NCI-H446 (cell line): ENCODE measurements at regions not wholly inside any gene's neighbourhood (a gene's known extent, or its start where the extent isn't known, plus 50 kb on each side); places are given as distances from the start of the nearest gene placed in this dataset.

Experiments
- DNase-seq, 2 experiments: peaks; one replicate each; lab custom pipeline; 2025; lab: John Stamatoyannopoulos, UW

DNA sequence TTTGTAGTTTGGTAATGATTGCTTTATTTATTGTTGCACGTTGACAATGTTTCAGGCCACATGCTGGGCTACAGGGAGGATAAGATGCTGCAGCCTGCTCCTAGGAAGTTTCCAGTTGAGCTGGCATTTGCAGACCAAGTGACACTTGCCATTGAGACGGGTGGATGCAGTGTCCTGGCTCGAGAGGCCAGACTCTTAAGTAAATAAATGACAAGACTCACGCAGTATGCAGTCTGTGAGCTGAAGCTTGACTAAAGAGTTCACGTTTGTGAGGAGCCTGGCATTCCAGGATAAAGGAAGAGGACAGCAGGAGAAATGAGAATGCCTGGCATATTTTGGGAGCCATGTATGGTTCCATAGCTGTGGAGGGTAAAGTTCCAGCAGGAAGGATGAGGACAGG lies 105.8 kb downstream of the BAMBI start:
- no peak for DNase-seq

DNA sequence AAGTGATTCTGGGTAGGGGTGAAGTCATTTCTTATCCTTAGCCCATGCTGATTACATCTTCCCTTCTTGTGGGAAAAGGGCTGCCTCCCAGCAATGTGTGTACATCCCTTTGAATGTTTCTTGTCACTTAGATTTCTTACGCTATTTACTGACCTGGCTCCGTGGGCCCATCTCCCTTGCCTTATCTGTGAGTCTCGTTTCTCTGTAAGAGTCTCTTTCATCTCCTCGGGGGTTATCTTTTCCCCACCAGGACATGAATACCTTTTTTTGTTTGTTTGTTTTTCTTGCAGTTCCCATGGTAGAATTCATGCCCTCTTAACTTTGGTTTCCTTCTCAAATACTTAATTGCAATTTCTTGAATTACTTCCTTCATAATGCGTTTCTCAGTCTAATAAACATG lies 107.7 kb downstream of the BAMBI start:
- no peak for DNase-seq

DNA sequence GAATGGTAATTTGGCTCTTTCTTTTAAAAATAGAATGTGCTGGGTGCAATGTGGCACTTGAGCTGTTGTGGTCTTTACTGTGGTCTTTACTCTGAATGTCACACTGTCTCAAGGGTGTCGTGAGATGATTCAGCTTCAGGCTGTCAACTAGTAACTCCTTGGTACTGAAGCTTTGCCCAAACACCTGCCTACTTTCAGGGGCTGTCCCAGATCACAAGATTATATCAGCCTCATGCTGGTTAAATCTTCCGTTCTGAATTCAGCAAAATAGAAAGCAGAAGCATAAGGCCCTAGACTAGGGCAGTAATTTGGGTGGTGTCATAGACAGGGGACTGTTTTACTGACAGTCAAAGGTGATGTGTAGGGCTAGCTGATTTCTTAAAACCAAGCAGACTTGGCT lies 110.9 kb downstream of the BAMBI start:
- DNase-seq, result no peak

DNA sequence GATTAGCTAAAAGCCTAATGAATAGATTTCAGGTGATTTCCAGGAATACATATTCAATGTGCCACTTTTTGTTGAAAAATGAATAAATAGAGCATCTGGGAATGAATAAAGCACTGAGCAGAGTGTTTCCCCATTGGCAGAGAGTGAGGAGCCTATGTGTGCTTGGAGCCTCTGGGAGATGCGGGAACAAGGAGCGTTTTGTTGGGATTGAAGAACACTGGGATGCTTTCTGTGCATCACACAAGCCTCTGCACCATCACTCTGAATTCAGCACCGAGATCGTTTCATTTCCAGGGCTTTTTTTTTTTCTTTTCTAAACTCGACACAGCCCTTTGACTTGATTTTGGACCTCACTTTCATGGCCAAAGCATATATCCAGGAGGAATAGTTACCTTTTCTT lies 111.4 kb downstream of the BAMBI start:
- DNase-seq, result no peak

DNA sequence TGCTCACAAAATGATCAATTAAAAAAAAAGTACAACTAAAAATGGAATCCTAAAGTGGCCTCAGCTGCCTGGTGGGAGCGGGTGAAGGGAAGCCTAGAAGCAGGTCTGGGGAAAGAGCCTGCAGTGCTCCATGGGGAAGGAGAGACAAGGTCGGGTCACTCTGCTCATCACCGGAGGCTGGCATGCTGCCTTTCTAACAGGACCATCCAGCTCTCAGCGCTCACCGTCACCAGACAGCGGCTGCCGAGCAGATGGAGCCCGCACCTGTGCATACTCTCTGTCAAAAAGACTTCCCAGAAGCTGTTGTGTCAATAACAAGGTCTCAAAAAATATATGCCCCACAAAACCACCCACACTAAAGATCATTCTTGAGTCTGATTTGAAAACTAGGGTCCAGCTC lies 112.8 kb downstream of the BAMBI start:
- no peak for DNase-seq

DNA sequence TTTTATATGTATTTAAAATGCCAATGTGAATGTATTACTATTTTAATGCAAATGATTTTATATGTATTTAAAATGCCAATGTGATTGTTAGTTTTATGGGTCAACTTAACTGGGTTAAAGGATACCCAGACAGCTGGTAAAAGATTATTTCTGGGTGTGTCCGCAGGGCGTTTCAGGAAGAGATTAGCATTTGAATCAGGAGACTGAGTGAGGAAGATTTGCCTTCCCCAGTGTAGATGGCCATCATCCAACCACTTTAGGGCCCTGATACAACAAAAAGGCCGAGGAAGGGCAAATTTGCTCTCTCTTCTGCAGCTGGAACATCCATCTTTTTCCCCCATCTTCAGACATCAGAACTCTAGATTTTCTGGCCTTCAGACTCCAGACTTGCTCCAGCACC lies 116.2 kb downstream of the BAMBI start:
- no peak for DNase-seq

DNA sequence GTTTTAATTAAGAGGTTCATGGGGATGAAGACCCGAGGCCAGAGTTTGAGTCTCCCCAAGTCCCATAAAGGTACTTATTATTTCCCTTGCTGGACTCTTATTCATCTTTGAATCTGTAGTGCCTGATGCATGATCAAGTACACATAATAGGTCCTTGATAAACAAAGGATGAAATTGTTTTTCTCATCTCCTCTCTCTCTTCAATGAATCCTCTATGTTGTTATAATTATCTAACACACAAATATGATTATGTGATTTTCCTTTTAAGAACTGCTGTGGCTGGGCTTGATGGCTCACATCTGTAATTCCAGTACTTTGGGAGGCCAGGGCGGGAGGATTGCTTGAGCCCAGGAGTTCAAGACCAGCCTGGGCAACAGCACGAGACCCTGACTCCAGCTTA lies 117.7 kb downstream of the BAMBI start:
- DNase-seq, result no peak

DNA sequence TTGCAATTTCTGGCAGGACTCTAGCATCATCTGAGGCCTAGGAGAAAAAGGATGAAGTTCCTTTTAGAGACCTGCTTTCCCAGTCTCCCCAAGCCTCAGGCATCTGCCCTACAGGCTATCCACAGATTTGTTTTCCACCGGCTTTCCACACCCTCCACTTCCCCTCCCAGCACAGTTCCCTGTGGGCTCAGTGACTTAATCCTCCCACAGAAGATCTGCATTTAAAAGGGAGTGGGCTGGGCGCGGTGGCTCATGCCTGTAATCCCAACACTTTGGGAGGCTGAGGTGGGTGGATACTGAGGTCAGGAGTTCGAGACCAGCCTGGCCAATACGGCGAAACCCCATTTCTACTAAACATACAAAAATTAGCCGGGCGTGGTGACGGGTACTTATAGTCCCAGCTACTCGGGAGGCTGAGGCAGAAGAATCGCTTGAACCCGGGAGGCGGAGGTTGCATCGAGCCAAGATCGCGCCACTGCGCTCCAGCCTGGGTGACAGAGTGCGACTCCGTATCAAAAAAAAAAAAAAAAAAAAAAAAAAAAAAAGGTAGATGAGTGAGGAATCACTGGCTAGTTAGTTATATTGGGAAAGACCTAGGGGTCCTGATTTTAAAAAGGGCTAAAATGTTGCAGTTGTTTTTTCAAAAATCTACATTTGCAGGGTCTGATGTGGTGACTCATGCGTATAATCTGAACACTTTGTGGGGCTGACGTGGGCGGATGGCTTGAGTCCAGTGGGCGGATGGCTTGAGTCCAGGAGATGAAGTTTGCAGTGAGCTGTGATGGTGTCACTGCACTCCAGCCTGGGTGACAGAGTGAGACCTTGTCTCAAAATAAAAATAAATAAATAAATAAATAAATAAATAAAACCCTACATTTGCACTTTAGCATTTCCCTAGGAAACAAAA lies 119.5 kb downstream of the BAMBI start:
- no peak for DNase-seq

DNA sequence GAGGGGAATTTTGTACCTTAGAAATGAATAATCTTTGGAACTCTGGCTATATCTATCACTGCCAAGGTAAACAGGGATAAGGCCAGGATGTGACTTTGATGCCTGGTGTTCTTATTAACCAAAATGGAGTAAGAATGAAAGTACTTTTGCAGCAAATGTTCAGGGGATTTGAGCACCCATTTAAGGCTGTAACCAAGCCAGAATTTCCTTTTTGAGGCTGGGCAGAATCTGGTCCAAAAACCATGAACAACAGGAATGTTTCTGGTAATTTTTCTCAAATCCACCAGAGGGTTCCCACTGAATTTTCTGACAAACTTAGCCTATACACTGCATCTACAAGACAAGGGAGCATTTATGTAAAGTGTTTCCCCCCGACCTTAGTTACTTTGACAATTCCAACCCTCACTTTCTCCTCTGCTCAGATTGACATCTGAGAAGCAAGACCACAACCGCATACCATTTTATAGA lies 120.6 kb downstream of the BAMBI start:
- DNase-seq, result no peak

DNA sequence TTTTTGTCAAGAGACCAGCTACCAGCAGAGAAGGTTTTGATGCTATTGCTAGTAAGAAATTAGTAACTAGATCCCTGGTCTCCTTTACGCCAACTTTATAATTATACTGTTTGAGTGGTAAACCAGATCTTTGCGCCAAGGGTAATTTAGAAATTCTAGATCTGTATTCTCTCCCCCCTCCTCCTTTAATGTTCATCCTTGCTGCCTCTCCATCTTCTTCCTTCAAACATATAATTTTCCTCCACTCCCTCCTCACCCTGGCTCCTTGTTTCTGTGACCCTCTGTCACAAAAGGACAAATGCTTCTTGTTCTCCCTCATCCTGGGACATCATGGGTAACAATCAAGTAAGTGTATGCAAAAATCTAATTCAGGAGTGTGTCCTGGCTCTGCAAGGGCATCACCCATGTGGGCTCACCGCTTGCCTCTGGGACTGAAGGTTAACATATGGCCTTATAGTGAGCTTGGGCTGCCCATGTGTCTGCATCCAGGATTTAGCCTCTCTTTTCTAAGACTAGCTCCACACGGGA lies 121.2 kb downstream of the BAMBI start:
- DNase-seq, result no peak

DNA sequence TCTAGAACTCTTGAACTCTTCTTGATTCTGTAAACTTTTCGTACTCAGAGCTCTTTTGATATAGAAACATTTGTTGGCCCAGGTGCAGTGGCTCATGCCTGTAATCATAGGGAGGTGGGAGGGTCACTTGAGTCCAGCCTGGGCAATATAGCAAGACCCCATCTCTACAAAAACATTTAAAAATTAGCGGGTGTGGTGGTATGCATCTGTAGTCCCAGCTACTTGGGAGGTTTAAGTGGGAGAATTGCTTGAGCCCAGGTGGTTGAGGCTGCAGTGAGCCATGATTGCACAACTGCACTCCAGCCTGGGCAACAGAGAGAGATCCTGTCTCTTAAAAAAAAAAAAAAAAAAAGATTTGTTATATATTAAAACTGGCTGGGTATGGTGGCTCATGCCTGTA lies 121.6 kb downstream of the BAMBI start:
- DNase-seq, result no peak

DNA sequence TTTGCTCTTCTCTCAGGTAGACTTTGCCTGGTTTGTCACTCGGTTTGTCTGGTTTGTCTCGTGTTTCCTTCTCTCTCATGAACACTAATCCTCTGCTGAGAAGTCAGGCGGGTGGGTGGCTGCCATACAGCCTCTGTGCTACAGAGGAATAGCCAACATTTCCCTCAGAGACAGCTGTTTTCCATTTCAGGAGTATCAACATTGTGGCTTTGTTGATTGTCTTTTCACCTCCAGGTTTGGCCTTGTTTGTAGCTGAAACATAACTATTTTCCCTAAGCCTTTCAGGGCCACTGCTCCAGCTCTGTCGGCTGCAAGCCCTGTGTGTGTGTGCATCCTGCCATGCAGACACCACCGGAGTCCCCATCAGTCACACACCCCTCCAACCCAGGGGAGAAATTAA lies 122.8 kb downstream of the BAMBI start:
- no peak for DNase-seq

DNA sequence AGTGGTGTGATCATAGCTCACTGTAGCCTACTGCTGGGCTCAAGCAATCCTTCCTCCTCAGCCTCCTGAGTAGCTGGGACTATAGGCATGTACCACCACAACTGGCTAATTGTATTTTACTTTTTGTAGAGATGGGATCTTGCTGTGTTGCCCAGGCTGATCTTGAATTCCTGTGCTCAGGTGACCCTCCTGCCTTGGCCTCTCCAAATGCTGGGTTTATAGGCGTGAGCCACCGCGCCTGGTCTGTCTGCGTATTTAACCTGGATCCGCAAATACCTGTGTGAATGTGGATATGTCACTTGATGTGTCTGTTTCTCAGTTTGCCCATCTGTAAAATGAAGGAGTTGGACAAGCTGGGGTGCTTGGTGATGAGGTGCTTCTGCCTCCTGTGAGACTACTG lies 123.9 kb downstream of the BAMBI start:
- no peak for DNase-seq

DNA sequence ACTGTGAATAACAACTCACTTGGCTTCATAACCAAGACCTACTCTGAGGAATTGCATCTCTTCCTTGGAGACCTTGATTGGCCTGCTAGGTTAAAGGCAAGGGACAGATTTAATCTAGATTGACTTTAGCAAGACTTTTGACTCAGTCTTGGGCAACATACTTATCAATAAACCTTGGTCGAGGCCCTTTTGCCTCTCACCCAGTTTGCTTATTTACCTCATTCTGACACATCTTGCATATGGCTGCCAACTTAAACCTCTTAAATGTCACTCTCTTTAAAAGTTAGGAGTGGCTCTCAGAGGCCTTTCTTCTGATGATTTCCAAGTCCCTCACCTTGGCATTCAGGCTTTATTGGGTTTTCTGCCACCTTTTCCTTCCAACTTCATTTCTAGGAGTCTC lies 124.5 kb downstream of the BAMBI start:
- DNase-seq, result no peak

DNA sequence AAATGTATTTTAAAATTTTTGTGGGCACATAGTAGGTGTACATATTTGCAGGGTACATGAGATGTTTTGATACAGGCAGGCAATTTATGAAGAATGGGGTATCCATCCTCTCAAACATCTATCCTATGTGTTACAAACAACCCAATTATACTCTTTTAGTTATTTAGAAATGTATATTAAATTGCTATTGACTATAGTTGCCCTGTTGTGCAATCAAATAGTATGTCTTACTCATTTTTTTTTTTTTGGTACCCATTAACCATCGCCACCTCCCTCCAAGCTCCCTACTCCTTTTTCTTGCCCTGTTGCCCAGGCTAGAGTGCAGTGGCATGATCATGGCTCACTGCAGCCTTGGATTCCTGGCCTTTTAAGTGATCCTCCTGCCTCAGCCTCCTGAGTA lies 128.1 kb downstream of the BAMBI start:
- no peak for DNase-seq

DNA sequence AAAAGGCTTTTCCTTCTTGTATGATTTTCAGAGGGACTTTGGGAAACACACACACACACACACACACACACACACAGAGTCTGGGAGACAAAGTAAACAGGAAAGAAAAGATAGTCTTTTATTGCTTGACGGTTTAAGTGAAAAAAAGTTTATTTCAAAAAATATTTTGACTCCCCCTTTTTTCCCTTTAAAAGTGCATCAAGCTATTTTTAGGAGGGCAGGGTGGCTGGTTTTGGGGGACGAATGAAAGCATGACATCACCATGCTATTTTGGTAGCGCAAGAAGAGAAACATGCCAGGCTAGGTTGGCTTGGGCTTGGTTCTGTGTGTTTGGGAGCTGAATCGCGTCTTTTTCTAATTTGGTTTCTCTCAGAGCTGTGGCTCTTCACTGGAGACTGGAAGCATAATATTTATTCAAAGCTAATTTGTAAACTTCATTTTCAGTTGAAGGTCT lies 129.2 kb downstream of the BAMBI start:
- DNase-seq, result no peak

DNA sequence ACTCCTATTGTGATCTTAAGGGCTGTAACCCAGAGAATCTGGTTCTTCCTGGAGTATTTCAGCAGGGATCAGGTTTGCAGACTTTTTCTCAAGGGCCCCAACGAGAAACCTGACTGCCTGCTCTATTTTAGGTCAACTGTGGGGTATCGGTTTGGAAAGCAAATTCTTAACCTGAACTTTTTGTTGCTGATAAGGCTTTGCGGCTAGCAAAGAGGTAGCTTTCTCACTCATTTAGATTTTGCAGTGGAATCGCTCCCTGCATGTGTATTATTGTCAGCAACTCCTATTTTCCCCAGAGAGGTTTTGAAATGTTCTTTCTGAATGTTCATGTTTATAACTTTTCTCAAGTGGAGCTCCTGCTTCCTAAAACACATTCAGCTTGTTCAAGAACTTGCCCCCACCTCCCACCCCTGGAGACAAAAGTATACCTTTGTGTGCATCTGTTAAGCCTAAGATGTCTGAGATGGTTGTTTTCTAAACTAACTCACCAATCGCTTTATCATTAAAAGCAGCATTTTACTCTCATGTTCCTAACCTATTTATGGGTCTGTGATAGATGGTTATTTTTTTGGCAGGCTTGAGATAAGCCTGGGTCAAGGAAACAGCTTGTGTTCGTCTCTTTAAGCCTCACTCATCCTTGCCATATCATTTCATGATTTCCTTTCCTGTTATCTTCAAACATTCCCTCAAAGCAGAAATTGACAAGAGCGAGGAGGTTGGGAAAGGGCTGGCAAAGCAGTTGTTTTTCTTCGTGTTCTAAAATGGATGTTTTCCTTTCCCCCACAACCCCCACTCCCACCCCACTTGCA lies 129.8 kb downstream of the BAMBI start:
- no peak for DNase-seq

DNA sequence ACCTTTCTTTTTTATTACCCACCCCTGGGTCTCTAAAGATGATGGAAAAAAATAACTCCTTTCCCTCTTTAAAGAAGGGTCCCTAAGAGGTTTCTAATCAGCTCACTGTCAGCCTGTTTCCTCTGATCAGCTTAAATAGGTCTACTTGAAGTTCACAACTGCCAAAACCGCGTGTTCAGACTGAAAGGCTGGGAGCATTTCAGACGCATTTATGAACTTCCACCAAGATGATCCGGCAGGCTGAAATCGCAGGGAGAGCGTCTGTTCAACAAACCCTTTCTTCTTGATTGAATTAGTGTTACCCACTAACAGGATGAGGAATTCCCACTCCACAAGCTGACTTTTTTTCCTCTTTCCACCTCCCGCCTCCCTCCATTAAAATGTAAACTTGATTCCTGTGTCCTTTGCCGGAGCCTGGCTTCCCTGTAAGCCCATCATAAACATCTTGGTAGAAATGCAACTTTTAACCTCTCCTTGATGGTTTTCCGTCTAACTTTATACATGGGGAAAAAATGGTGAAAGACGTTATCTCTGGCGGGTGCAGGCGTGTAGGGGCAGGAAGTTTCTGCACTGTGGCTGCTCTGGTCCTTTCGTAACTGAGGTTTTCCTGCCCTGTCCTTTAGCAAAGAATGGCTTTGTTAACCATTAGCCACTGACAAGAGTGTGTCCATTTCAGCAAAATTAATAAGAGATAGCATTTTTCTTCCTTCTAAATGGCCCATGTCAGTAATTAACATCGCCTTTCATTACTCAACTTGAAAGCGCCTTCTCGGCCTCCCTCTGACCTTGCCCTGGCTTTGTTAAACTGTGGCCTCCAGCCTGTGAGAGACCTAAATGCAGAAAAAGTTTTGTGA lies 130.7 kb downstream of the BAMBI start:
- no peak for DNase-seq

DNA sequence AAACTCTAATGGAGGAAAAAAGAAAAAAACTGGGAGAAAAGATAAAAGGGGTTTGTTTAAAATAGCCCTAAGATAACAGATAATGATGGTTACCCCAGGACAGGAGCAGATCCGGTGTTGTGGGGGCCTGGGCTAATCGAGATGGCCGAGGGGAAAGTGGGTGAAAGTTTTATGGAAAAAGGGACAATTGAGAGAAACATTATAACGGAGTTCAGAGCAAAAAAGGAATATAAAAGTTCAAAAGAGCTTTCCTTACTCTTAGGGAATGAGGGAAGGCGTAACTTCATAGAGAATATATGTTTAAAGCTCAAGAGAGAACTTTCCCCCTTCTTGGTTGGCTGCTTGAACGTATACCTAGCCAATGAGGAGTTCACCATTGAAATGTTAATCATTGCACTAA lies 131.4 kb downstream of the BAMBI start:
- no peak for DNase-seq

DNA sequence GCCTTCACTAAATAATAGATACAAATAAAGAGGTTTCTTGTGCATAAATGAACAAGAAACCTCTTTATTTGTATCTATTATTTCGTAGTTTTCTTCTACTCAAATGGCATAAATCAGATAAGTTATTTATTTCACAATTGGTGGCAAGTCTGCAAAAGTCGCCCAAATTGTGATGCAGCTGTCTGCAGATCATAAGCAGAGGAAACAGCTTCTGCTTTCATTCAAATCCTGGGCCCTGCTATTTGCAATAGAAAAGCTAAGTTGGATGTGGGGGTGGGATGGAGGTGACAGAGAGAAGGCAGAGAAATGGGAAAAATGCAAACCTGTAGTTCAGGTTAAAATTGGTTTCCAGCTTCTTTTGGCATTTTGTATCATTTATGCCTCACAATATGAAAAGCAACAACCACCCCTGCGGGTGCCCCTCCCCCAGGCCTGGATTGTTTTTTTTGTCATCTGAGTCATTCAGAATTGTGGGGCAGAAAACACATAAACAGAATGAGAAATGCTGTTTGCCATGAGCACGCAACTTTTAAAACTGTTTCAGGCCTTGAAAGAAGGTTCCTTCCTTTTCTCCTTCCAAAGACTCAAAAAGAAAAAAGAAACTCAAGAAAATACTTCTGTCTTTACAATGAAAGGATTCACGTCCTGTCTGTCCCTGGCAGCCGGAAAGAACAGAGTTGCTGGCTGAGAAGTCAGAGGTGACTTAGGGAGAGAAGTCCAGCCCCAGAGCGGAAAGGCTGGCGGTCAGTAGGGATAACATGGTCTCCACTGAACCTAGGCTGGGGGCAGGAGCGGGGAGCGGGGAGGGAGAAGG lies 132.9 kb downstream of the BAMBI start:
- DNase-seq, result no peak
